Breast epithelium (tissue), 4 donors: ENCODE measurements at regions not wholly inside any gene's neighbourhood (a gene's known extent, or its start where the extent isn't known, plus 50 kb on each side); places are given as distances from the start of the nearest gene placed in this dataset.

Experiments used
- DNase-seq, 2 donors: peaks; one replicate each; pipeline ENCODE4 v3.0.0-alpha.2; 2019; ENCODE audit warnings: low spot score in 2 of 2
- H3K27ac ChIP-seq, 2 donors: fragments of 200-600 bp; sonication (generic) in 1 of 2; one replicate each; pipeline ENCODE4 v1.5.1; 2016 to 2019; ENCODE audit warnings: mild to moderate bottlenecking in 1 of 2
- H3K27me3 ChIP-seq, 2 donors: fragments of 200-600 bp; sonication (generic) in 1 of 2; one replicate each; pipeline versions ENCODE4 v1.5.1 to v1.6.0; 2017 to 2019; ENCODE audit warnings: control low read depth in 1 of 2, mild to moderate bottlenecking in 1 of 2
- H3K36me3 ChIP-seq: fragments of 200-600 bp; one replicate; pipeline ENCODE4 v1.5.1; 2019
- H3K4me1 ChIP-seq, 2 donors: fragments of 200-600 bp; sonication (generic); one replicate each; pipeline ENCODE4 v1.5.1; 2016 to 2019; ENCODE audit warnings: control low read depth in 1 of 2
- H3K4me3 ChIP-seq, 3 donors: fragments of 200-600 bp; sonication (generic); 1 replicate in 2 of 3; 2 replicates in 1 of 3; pipeline ENCODE4 v1.5.1; 2016 to 2019; ENCODE audit warnings: mild to moderate bottlenecking in 3 of 3, moderate library complexity in 2 of 3
- H3K9me3 ChIP-seq, 2 donors: fragments of 200-600 bp; sonication (generic) in 1 of 2; one replicate each; pipeline ENCODE4 v1.5.1; 2016 to 2019; ENCODE audit warnings: control low read depth in 1 of 2
- POLR2A ChIP-seq: fragments of 450-650 bp; IDR thresholded peaks from one replicate; pipeline ENCODE4 v1.6.1; 2016; ENCODE audit warnings: antibody characterized with exemption, mild to moderate bottlenecking, moderate library complexity
- POLR2AphosphoS5 ChIP-seq, 3 donors: sonication (generic); formaldehyde crosslinking; IDR thresholded peaks; one replicate each; pipeline ENCODE4 v1.6.1; 2017; ENCODE audit warnings: antibody characterized with exemption in 3 of 3
- intact Hi-C: fragments of 100-400 bp; cut with DNase I; formaldehyde crosslinking; loops from one replicate; pipeline ENCODE4 v1.15.1; 2023; ENCODE audit warnings: low total_unique reads
- TF ChIP-seq, protein P1 (sequence below), 3 donors: fragments of 450-650 bp; IDR thresholded peaks; one replicate each; pipeline ENCODE4 v1.5.1; 2016 to 2017; ENCODE audit warnings: antibody characterized with exemption in 3 of 3, mild to moderate bottlenecking in 3 of 3, moderate library complexity in 3 of 3

GRCh38 chr3:59142556-59142955, 92.7 kb upstream of the CFAP20DC start:
- intact Hi-C loops, result no loop called here
- Histone ChIP-seq H3K4me3 (no peak overlapping the region), H3K4me1 (no peaks in the 10 kb centered on the region), H3K36me3 (no peaks in the 10 kb centered on the region), H3K27me3 (no peaks in the 10 kb centered on the region), H3K27ac (no peak overlapping the region), H3K9me3 (no peaks in the 10 kb centered on the region)
- DNase-seq, result no peak
- no peak for TF ChIP-seq POLR2A
- TF ChIP-seq, protein P1, sequence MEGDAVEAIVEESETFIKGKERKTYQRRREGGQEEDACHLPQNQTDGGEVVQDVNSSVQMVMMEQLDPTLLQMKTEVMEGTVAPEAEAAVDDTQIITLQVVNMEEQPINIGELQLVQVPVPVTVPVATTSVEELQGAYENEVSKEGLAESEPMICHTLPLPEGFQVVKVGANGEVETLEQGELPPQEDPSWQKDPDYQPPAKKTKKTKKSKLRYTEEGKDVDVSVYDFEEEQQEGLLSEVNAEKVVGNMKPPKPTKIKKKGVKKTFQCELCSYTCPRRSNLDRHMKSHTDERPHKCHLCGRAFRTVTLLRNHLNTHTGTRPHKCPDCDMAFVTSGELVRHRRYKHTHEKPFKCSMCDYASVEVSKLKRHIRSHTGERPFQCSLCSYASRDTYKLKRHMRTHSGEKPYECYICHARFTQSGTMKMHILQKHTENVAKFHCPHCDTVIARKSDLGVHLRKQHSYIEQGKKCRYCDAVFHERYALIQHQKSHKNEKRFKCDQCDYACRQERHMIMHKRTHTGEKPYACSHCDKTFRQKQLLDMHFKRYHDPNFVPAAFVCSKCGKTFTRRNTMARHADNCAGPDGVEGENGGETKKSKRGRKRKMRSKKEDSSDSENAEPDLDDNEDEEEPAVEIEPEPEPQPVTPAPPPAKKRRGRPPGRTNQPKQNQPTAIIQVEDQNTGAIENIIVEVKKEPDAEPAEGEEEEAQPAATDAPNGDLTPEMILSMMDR (IDR thresholded peaks at IDR 0.05), result no peak
- no peak for TF ChIP-seq POLR2AphosphoS5 (IDR thresholded peaks at IDR 0.05)

GRCh38 chr3:59138966-59139365, 89.1 kb upstream of the CFAP20DC start:
- H3K27me3 ChIP-seq, result no peaks in the 10 kb centered on the region
- TF ChIP-seq POLR2A, result no peak
- no peak for TF ChIP-seq POLR2AphosphoS5 (IDR thresholded peaks at IDR 0.05)
- TF ChIP-seq, protein P1 (IDR thresholded peaks at IDR 0.05), result no peak
- no peak for DNase-seq
- H3K4me3 ChIP-seq, result no peak overlapping the region
- H3K9me3 ChIP-seq, result no peaks in the 10 kb centered on the region
- no peak overlapping the region for H3K27ac ChIP-seq
- H3K36me3 ChIP-seq, result no peaks in the 10 kb centered on the region
- no peaks in the 10 kb centered on the region for H3K4me1 ChIP-seq
- intact Hi-C loops, result no loop called here

- no peak overlapping the region for H3K27ac ChIP-seq
- TF ChIP-seq, protein P1 (IDR thresholded peaks at IDR 0.05), result no peak
- H3K4me1 ChIP-seq, result no peaks in the 10 kb centered on the region
- intact Hi-C loops, result no loop called here
- no peak overlapping the region for H3K4me3 ChIP-seq
- no peaks in the 10 kb centered on the region for H3K9me3 ChIP-seq
- H3K27me3 ChIP-seq, result no peaks in the 10 kb centered on the region
- no peaks in the 10 kb centered on the region for H3K36me3 ChIP-seq
- no peak for DNase-seq
Measured at GRCh38 chr3:59137415-59137814, 87.6 kb upstream of the CFAP20DC start.

DNA sequence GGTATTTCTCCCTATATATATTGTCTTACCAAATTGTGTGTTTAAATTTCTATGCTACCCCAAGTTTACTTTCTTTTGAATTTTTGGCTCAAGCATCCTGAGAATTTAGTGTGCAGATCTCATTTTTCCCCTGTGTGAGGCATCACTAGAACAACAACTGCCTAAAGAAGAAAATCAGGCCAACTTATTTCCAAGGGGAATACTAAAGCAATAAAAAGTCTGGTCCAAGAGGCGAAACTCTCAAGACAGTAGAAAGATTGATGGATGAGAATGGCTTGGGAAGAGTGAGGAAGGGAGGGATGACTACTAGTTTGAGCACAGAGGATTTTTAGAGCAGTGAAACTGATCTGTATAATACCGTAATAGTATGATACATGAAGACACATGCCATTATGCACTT, 86.3 kb upstream of the CFAP20DC start:
- no peaks in the 10 kb centered on the region for H3K36me3 ChIP-seq
- H3K4me1 ChIP-seq, result no peaks in the 10 kb centered on the region
- no peak overlapping the region for H3K4me3 ChIP-seq
- TF ChIP-seq, protein P1 (IDR thresholded peaks at IDR 0.05), result no peak
- TF ChIP-seq POLR2AphosphoS5 (IDR thresholded peaks at IDR 0.05) (no peak), POLR2A (no peak)
- H3K9me3 ChIP-seq, result no peaks in the 10 kb centered on the region
- no peak for DNase-seq
- intact Hi-C loops, result no loop called here
- H3K27me3 ChIP-seq, result no peaks in the 10 kb centered on the region
- H3K27ac ChIP-seq, result no peak overlapping the region

DNA sequence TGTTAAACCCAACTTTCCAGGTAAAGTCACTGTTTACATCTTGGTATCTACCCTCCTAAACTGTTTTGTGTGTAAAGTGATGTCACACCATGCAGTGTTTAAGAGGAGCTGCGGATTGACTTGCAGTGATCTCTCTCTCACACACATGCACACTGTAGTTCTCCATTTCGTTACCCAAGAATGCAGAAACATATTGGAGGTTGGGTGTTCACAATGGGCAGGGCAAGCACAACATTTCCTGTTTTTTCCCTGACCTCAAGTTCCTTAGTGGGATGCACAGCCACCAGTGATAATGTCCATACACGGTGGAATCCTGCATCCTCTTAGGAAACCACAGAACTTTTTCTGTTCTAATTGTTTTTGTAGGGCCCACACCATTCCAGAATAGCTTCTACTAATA, 85.3 kb upstream of the CFAP20DC start:
- Histone ChIP-seq H3K27me3 (no peaks in the 10 kb centered on the region), H3K4me1 (no peaks in the 10 kb centered on the region), H3K4me3 (no peak overlapping the region), H3K36me3 (no peaks in the 10 kb centered on the region), H3K27ac (no peak overlapping the region), H3K9me3 (no peaks in the 10 kb centered on the region)
- TF ChIP-seq POLR2AphosphoS5 (IDR thresholded peaks at IDR 0.05) (no peak), POLR2A (no peak)
- TF ChIP-seq, protein P1 (IDR thresholded peaks at IDR 0.05), result no peak
- intact Hi-C loops, result no loop called here
- no peak for DNase-seq
